Effector memory CD4-positive, alpha-beta T cell (primary cell): ENCODE measurements at regions not wholly inside any gene's neighbourhood (a gene's known extent, or its start where the extent isn't known, plus 50 kb on each side); places are given as distances from the start of the nearest gene placed in this dataset.
"Not testable (repeated sequence)": the region's sequence is repeated elsewhere in the genome, so short reads cannot be mapped to it uniquely, and the experiment has no call there.

Experiments used
- DNase-seq, 3 donors: peaks; one replicate each; pipeline ENCODE4 v3.0.0-alpha.2; 2020
- H3K27ac ChIP-seq: 2 replicates; pipeline ENCODE4 v1.7.0; 2013; ENCODE audit warnings: mild to moderate bottlenecking, low read length, moderate library complexity; ENCODE audit not compliant: insufficient read depth, poor library complexity, severe bottlenecking
- H3K27me3 ChIP-seq: replicated peaks from 2 replicates; pipeline ENCODE4 v1.7.0; 2013; ENCODE audit warnings: mild to moderate bottlenecking, low read length; ENCODE audit not compliant: insufficient read depth, control insufficient read depth, poor library complexity, severe bottlenecking
- H3K36me3 ChIP-seq: 2 replicates; pipeline ENCODE4 v1.7.0; 2013; ENCODE audit warnings: mild to moderate bottlenecking, low read length, moderate library complexity; ENCODE audit not compliant: control insufficient read depth, insufficient read depth
- H3K4me1 ChIP-seq: 2 replicates; pipeline ENCODE4 v1.7.0; 2013; ENCODE audit warnings: low read length, mild to moderate bottlenecking; ENCODE audit not compliant: control insufficient read depth, insufficient read depth, poor library complexity, severe bottlenecking
- H3K4me3 ChIP-seq: 2 replicates; pipeline ENCODE4 v1.7.0; 2013; ENCODE audit warnings: low read length, low read depth, mild to moderate bottlenecking; ENCODE audit not compliant: insufficient read depth, poor library complexity, severe bottlenecking
- H3K9me3 ChIP-seq: 2 replicates; pipeline ENCODE4 v1.7.0; 2013; ENCODE audit warnings: mild to moderate bottlenecking, low read length, moderate library complexity; ENCODE audit not compliant: control insufficient read depth

DNA sequence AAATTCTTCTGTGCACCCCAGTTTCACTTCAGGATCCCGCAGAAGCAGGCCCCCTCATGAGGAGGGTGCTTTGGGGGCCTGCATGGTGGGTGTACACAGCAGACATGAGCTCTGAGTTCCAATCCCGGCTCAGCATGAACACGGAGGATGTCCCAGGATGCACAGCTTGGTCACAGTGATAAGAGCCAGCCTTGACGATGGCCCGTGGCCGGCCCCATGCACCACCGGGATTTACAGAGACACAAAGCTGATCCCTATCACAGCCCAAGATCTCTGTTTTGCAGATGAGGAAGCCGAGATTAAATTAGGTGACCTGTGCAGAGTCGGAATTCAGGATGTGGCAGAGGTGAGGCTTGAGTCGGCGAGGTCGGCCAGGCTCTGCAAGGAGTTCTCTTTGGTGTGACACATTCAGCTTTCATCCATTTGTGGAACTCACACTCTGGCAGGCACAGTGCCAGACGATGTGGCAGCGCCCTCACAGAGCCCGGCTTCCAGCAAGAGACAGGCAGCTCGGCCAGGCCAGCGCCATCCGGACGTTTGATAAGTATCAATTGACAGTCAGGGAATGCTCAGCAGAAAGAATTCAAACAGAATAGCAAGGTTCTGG lies 456.3 kb upstream of the MYT1L start:
- Histone ChIP-seq H3K9me3 (no peaks in the 10 kb centered on the region), H3K27me3 (no peaks in the 10 kb centered on the region), H3K4me1 (no peaks in the 10 kb centered on the region), H3K36me3 (no peaks in the 10 kb centered on the region), H3K4me3 (no peak overlapping the region), H3K27ac (no peak overlapping the region)
- DNase-seq: no peak

DNA sequence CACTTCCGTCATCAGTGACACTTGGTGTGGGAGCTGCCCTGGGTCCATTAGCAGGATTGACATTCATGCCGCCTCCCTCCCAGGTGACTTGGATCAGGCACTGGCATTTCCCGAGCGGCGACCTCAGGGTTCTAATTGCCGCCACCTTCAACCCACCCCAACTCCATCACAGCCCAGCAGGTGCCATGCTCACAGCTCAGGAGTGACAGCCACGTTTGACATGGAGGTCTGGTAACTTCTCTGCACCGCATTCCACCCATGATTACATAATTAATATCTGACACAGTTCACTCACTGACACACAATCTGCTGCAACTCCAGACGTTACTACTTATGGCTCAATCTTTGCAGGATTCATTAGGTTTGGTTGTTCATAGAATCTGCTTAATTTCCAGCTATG lies 450.9 kb upstream of the MYT1L start:
- no peak overlapping the region for H3K27ac ChIP-seq
- H3K4me1 ChIP-seq: no peaks in the 10 kb centered on the region
- H3K4me3 ChIP-seq: no peak overlapping the region
- no peaks in the 10 kb centered on the region for H3K27me3 ChIP-seq
- H3K36me3 ChIP-seq: no peaks in the 10 kb centered on the region
- no peak for DNase-seq
- H3K9me3 ChIP-seq: no peaks in the 10 kb centered on the region

DNA sequence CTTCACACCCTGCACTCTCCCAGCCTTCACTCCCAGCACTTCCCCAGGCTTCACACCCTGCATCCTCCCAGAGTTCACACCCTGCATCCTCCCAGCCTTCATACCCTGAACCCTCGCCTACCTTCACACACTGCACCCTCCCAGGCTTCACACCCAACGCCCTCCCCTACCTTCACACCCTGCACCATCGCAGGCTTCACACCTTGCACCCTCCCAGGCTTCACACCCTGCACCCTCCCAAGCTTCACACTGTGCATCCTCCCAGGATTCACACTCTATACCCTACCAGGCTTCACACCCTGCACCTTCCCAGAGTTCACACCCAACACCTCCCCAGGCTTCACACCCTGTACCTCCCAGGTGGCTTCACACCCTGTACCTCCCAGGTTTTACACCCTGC lies 448.7 kb upstream of the MYT1L start:
- no peaks in the 10 kb centered on the region for H3K27me3 ChIP-seq
- H3K9me3 ChIP-seq: no peaks in the 10 kb centered on the region
- no peak for DNase-seq
- no peaks in the 10 kb centered on the region for H3K36me3 ChIP-seq
- H3K27ac ChIP-seq: no peak overlapping the region
- H3K4me3 ChIP-seq: no peak overlapping the region
- no peaks in the 10 kb centered on the region for H3K4me1 ChIP-seq

DNA sequence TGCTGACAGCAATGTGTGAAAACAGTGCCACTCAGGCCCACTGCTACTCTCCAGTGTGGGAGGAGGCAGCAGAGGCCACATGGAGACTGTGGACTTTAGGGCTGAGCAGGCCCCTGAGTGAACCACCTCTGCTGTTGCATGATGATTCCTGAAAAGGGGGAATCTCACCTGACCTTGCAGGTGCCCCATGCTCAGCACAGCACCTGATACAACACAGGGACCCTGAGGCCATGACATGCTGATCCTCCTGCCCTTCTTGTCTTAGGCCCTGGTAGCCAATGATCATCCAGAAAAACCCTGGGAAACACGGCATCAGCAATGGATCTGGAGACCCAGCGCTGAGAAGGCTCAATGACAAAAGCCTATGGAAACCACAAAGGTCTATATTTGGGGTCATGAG lies 446.8 kb upstream of the MYT1L start:
- H3K27ac ChIP-seq: no peak overlapping the region
- DNase-seq: no peak
- H3K27me3 ChIP-seq: no peaks in the 10 kb centered on the region
- no peak overlapping the region for H3K4me3 ChIP-seq
- H3K36me3 ChIP-seq: no peaks in the 10 kb centered on the region
- H3K9me3 ChIP-seq: no peaks in the 10 kb centered on the region
- no peaks in the 10 kb centered on the region for H3K4me1 ChIP-seq

DNA sequence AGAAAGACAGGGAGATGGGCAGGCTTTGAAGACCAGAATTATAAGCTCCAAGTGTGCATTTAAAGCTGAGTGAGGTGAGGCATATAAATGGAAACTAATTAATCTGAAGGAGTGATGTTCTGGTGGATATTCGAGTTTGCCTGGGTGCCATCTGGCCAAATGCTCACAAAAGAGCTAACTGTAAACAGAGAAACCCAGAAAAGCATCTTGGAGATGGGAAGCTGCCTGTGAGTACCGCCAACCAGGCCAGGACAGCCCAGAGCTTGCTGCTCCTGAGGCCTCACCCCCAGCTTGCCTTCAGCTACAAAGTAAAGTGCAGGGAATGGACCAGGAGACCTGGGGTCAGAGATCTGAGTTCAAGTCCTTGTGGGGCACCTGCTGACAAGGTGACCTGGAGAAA lies 446.1 kb upstream of the MYT1L start:
- no peak overlapping the region for H3K27ac ChIP-seq
- H3K27me3 ChIP-seq: no peaks in the 10 kb centered on the region
- H3K9me3 ChIP-seq: no peaks in the 10 kb centered on the region
- H3K4me1 ChIP-seq: no peaks in the 10 kb centered on the region
- no peak for DNase-seq
- no peak overlapping the region for H3K4me3 ChIP-seq
- no peaks in the 10 kb centered on the region for H3K36me3 ChIP-seq

DNA sequence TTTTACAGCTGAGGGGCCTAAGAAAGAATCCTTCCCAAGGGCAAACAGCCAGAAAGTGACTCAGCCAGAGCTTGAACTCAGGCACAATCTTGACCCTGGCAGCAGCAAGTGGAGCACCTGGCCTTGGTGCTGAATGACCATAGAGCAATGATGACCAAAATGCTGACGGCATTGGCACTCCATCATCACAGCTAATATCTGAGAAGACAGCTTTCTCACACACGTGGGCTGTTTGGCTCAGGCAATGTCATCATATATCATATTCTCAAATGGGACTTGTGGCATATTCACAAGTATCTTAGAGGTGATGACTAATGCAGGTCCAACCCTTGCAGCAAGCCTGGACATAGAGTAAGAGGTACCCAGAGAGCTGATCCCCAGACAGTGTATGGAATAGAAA lies 443.9 kb upstream of the MYT1L start:
- Histone ChIP-seq H3K4me1 (no peaks in the 10 kb centered on the region), H3K27me3 (no peaks in the 10 kb centered on the region), H3K36me3 (no peaks in the 10 kb centered on the region), H3K4me3 (no peak overlapping the region), H3K9me3 (no peaks in the 10 kb centered on the region), H3K27ac (no peak overlapping the region)
- no peak for DNase-seq

DNA sequence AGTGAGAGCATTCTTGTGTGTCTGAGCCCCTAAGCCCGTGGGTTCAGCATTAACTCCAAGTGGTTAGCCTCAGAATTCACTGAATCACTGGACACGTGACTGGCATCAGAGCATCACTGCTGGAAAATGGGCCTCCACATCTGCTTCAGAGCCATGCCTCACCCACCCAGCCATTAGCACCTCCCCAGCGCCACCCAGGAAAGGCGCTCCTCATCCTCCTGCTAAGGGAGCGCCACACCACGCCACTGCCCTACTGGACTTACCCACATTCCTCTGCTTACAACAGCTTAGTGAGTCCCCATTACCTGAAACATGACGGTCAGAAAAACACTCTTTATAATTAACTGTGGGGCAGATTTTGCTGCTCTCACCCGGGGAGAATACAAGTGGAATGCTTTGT lies 442.6 kb upstream of the MYT1L start:
- no peaks in the 10 kb centered on the region for H3K27me3 ChIP-seq
- no peak for DNase-seq
- H3K9me3 ChIP-seq: no peaks in the 10 kb centered on the region
- no peak overlapping the region for H3K4me3 ChIP-seq
- no peaks in the 10 kb centered on the region for H3K4me1 ChIP-seq
- H3K36me3 ChIP-seq: no peaks in the 10 kb centered on the region
- H3K27ac ChIP-seq: no peak overlapping the region

DNA sequence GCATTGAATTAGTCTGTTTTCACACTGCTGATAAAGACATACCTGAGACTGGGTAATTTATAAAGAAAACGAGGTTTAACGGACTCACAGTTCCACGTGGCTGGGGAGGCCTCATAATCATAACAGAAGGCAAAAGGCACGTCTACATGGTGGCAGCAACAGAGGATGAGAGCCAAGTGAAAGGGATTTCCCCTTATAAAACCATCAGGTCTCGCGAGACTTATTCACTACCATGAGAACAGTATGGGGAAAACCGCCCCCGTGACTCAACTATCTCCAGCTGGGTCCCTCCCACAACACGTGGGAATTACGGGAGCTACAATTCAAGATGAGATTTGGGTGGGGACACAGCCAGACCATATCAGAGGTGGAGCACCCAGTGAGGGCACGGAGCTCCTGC lies 442.0 kb upstream of the MYT1L start:
- not testable (repeated sequence) for H3K27me3 ChIP-seq, DNase-seq

DNA sequence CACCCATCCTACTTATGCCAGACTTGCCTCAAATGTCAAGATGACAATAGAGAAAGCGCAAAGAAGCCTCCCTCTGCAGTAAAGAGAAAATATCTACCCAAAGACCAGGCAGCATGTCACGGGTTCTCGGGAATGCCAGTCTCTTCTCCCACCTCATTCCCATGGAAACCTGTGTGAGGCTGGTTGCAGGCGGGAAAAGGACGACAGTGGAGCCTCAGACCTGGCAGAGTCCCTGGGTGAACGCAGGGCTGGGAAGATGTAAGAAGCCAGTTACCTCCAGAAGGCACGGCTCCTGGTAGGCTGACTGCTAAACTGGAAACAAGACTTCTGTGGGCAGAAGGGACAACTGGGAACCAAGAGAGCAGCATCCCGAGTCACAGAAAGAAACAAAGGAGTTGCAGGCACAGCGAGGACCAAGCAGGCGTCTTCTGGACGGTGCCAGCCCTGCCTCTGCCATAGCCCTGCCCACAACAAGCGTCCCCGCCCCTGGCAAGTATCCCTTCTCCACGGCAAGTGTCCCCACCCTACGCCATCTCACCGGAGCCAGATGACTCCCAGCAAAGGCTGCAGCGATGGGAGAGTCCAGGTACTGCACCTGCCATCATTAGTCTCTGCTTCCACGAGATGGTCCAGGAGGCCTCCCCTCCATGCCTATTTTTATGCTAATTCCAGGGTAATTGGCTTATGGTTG lies 440.8 kb upstream of the MYT1L start:
- no peaks in the 10 kb centered on the region for H3K36me3 ChIP-seq
- H3K9me3 ChIP-seq: no peaks in the 10 kb centered on the region
- no peak overlapping the region for H3K4me3 ChIP-seq
- no peaks in the 10 kb centered on the region for H3K27me3 ChIP-seq
- no peak overlapping the region for H3K27ac ChIP-seq
- H3K4me1 ChIP-seq: no peaks in the 10 kb centered on the region
- DNase-seq: no peak

More for the DNA sequence above, 442.0 kb upstream of the MYT1L start:
- not testable (repeated sequence) for H3K36me3 ChIP-seq, H3K9me3 ChIP-seq, H3K4me1 ChIP-seq, H3K27ac ChIP-seq, H3K4me3 ChIP-seq

DNA sequence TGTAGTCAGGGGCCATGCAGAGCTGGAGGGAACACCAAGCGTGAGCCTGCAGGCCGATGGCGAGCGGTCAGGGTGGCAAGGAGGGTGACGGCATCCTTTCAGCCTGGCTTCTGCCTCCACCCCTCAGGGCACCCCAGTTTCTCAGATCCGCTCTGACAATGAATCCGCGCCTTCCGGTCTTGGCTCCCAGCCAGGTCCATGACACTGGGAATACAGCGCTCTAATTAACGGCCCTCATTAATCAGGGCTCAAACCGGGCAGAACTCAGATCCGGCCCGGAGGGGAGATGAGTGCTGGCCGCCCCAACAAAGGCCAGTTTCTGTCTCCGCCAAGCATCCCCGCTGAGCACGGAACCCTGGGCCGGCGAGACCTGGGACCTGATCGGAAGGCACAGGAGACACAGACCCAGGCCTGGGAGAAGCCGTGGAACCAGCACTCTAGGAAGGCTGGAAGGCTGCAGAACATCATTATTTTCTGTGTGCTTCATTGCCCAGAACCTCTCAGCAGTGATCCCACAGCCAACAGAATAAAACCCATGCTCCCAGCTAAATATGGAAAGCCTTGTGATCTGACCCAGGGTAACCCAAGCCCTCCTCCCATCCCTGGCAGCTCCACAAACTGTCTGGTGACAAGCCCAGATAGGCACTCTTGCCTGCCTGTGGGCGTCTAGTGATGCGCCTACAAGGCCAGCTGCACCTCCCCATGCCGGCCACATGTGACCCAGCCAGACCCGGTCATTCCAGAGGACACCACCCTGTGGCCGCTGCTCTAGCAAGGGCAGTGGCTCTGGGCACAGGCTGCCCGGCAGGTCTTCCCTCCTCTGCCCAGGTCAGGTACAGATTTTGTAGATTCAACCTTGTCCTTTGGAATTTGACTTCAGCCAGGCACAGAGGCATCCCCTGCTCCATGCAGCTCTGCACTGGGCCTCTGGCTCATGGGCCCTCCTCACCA lies 438.7 kb upstream of the MYT1L start:
- Histone ChIP-seq H3K27ac (no peak overlapping the region), H3K9me3 (no peaks in the 10 kb centered on the region), H3K27me3 (no peaks in the 10 kb centered on the region), H3K4me3 (no peak overlapping the region), H3K36me3 (no peaks in the 10 kb centered on the region), H3K4me1 (no peaks in the 10 kb centered on the region)
- DNase-seq: no peak
